IMR-90 (cell line): ENCODE measurements at regions not wholly inside any gene's neighbourhood (a gene's known extent, or its start where the extent isn't known, plus 50 kb on each side); places are given as distances from the start of the nearest gene placed in this dataset.

Experiments used
- BHLHE40 ChIP-seq: fragments of 150-350 bp; IDR thresholded peaks from 2 replicates; pipeline ENCODE4 v1.6.1; 2016; ENCODE audit warnings: mild to moderate bottlenecking, low read depth, low read length
- CEBPB ChIP-seq: IDR thresholded peaks from 2 replicates; pipeline ENCODE4 v1.6.1; 2012; ENCODE audit warnings: low read depth, low read length, improper control_type of control experiment
- CTCF ChIP-seq: conservative IDR thresholded peaks from 2 replicates; pipeline ENCODE4 v1.5.1; 2012; ENCODE audit warnings: mild to moderate bottlenecking, low read depth, low read length, improper control_type of control experiment
- FOS ChIP-seq: fragments of 150-350 bp; IDR thresholded peaks from 2 replicates; pipeline ENCODE4 v1.6.1; 2016; ENCODE audit warnings: low read depth, low read length
- MAFK ChIP-seq: IDR thresholded peaks from 2 replicates; pipeline ENCODE4 v1.6.1; 2012; ENCODE audit warnings: low read depth, low read length, improper control_type of control experiment
- MAZ ChIP-seq: IDR thresholded peaks from 2 replicates; pipeline ENCODE4 v1.6.1; 2012; ENCODE audit warnings: low read depth, mild to moderate bottlenecking, low read length, improper control_type of control experiment, moderate library complexity, borderline replicate concordance
- NFE2L2 ChIP-seq: fragments of 150-350 bp; IDR thresholded peaks from 2 replicates; pipeline ENCODE4 v1.6.1; 2016; ENCODE audit warnings: low read depth, mild to moderate bottlenecking, low read length
- POLR2A ChIP-seq: IDR thresholded peaks from 2 replicates; pipeline ENCODE4 v1.6.1; 2012; ENCODE audit warnings: mild to moderate bottlenecking, low read depth, low read length
- RAD21 ChIP-seq: IDR thresholded peaks from 2 replicates; pipeline ENCODE4 v1.6.1; 2012; ENCODE audit warnings: low read length, improper control_type of control experiment
- RCOR1 ChIP-seq: IDR thresholded peaks from 2 replicates; pipeline ENCODE4 v1.6.1; 2012; ENCODE audit warnings: mild to moderate bottlenecking, low read length, improper control_type of control experiment; ENCODE audit not compliant: insufficient replicate concordance
- RFX5 ChIP-seq: IDR thresholded peaks from 2 replicates; pipeline ENCODE4 v1.8.0; 2012; ENCODE audit warnings: low read depth, mild to moderate bottlenecking, low read length, moderate library complexity
- SMC3 ChIP-seq: fragments of 150-350 bp; IDR thresholded peaks from 2 replicates; pipeline ENCODE4 v1.6.1; 2016; ENCODE audit warnings: low read depth, mild to moderate bottlenecking, antibody characterized with exemption, low read length, moderate library complexity
- TF ChIP-seq, protein P1 (sequence below): fragments of 150-350 bp; IDR thresholded peaks from 2 replicates; pipeline ENCODE4 v1.6.1; 2017; ENCODE audit warnings: mild to moderate bottlenecking, antibody characterized with exemption, low read length, low read depth

GRCh38 chr2:30382162-30382783, 64.8 kb upstream of the LCLAT1 start:
- no peak for TF ChIP-seq CTCF
- TF ChIP-seq SMC3 = no peak
- TF ChIP-seq, protein P1, sequence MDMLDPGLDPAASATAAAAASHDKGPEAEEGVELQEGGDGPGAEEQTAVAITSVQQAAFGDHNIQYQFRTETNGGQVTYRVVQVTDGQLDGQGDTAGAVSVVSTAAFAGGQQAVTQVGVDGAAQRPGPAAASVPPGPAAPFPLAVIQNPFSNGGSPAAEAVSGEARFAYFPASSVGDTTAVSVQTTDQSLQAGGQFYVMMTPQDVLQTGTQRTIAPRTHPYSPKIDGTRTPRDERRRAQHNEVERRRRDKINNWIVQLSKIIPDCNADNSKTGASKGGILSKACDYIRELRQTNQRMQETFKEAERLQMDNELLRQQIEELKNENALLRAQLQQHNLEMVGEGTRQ = no peak
- TF ChIP-seq MAZ = no peak
- TF ChIP-seq BHLHE40 = no peak
- TF ChIP-seq CEBPB = no peak
- no peak for TF ChIP-seq RAD21
- TF ChIP-seq POLR2A = no peak
- no peak for TF ChIP-seq FOS
- no peak for TF ChIP-seq RCOR1
- TF ChIP-seq NFE2L2 = no peak
- TF ChIP-seq RFX5 = no peak
- TF ChIP-seq MAFK = no peak
